Fibroblast of mammary gland (primary cell): ENCODE measurements at regions not wholly inside any gene's neighbourhood (a gene's known extent, or its start where the extent isn't known, plus 50 kb on each side); places are given as distances from the start of the nearest gene placed in this dataset.

Experiments
- DNase-seq: peaks from one replicate; pipeline ENCODE4 v3.0.0-alpha.2; 2010; ENCODE audit warnings: low read depth
- H3K4me3 ChIP-seq: 2 replicates; pipeline ENCODE4 v1.5.1; 2011; ENCODE audit warnings: low read depth, mild to moderate bottlenecking, low read length, moderate library complexity; ENCODE audit not compliant: control insufficient read depth
- TF ChIP-seq, protein P1 (sequence below): conservative IDR thresholded peaks from 2 replicates; pipeline ENCODE4 v1.5.1; 2011; ENCODE audit warnings: low read depth, low read length, inconsistent platforms; ENCODE audit not compliant: control insufficient read depth, insufficient read depth

- TF ChIP-seq, protein P1, sequence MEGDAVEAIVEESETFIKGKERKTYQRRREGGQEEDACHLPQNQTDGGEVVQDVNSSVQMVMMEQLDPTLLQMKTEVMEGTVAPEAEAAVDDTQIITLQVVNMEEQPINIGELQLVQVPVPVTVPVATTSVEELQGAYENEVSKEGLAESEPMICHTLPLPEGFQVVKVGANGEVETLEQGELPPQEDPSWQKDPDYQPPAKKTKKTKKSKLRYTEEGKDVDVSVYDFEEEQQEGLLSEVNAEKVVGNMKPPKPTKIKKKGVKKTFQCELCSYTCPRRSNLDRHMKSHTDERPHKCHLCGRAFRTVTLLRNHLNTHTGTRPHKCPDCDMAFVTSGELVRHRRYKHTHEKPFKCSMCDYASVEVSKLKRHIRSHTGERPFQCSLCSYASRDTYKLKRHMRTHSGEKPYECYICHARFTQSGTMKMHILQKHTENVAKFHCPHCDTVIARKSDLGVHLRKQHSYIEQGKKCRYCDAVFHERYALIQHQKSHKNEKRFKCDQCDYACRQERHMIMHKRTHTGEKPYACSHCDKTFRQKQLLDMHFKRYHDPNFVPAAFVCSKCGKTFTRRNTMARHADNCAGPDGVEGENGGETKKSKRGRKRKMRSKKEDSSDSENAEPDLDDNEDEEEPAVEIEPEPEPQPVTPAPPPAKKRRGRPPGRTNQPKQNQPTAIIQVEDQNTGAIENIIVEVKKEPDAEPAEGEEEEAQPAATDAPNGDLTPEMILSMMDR, result no peak
- no peak overlapping the region for H3K4me3 ChIP-seq
- DNase-seq, result peak; percentile 64
Measured at GRCh38 chr6:139452148-139452876, 77.9 kb upstream of the CITED2 start.

DNA sequence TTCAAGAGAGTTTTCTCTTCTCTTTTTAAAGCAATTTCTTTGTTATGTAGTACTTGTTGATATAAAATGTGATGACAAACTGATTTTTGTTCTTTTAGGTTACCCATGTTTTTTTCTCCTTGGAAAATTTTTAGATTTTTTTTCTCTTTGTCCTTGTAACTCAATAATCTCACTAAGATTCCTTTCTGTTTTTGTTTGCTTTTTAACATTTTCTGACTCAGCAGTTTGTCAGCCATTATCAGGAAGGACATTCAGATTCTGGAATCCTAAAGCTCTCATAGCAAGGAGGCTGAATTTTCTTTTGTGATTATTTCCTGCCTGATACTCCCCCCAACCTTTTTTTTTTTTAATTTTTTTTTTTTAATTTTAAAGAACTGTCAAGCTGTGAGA is 75.2 kb upstream of the CITED2 start:
- DNase-seq, result peak; percentile 41
- TF ChIP-seq, protein P1, result no peak
- H3K4me3 ChIP-seq, result no peak overlapping the region

DNA sequence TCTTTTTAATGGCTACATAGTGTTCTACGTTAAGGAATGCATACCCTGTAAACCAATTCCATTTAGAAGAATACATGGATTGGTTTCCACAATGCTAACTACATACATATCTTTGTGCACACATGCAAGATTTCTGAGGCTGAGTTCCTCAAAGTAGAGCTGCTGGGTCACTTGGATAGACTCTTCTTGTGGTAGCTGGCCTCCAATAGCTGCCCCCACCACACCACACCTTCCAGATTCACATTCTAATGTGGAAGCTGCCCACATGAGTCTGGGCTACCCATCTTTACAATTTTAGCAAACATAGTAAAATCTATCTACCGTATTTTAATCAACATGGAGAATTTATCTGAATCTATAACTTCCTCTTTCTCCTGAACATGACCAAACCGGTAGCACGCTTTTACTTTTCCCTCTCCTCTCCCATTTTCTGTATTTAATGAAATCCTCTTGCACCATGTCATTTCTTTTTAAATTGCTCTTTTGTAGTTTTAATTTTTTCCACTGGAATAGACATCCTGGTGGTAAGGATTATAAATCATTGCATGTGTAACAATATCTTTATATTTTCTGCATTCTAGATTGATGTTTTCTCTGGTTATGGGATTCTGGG is 74.7 kb upstream of the CITED2 start:
- no peak overlapping the region for H3K4me3 ChIP-seq
- DNase-seq, result no peak
- TF ChIP-seq, protein P1, result no peak

- peak; percentile 45 for DNase-seq
- TF ChIP-seq, protein P1, result no peak
Measured at GRCh38 chr6:139448051-139448649, 73.7 kb upstream of the CITED2 start.

GRCh38 chr6:139447656-139447975 is 73.2 kb upstream of the CITED2 start:
- no peak overlapping the region for H3K4me3 ChIP-seq
- TF ChIP-seq, protein P1, result no peak
- DNase-seq, result no peak

More at GRCh38 chr6:139448051-139448649, 73.7 kb upstream of the CITED2 start:
- H3K4me3 ChIP-seq, result no peak overlapping the region

- H3K4me3 ChIP-seq, result no peak overlapping the region
- no peak for DNase-seq
- TF ChIP-seq, protein P1, result no peak
Measured at GRCh38 chr6:139446768-139447655, 72.6 kb upstream of the CITED2 start.
